AG10803 (cell line): ENCODE measurements at regions not wholly inside any gene's neighbourhood (a gene's known extent, or its start where the extent isn't known, plus 50 kb on each side); places are given as distances from the start of the nearest gene placed in this dataset.
A peak's percentile ranks its signal among the peaks of the same experiment; 100 is the strongest.

Experiments used
- DNase-seq: peaks from one replicate; pipeline ENCODE4 v3.0.0; 2010; ENCODE audit warnings: low read depth
- H3K4me3 ChIP-seq: 2 replicates; pipeline ENCODE4 v1.5.1; 2011; ENCODE audit warnings: mild to moderate bottlenecking, low read length, control low read depth
- TF ChIP-seq, protein P1 (sequence below): conservative IDR thresholded peaks from 2 replicates; pipeline ENCODE4 v1.5.1; 2011; ENCODE audit warnings: mild to moderate bottlenecking, low read length, control low read depth, inconsistent platforms

GRCh38 chr13:37212826-37213225 lies 107.4 kb upstream of the CSNK1A1L start:
- H3K4me3 ChIP-seq = no peak overlapping the region
- no peak for DNase-seq
- TF ChIP-seq, protein P1, sequence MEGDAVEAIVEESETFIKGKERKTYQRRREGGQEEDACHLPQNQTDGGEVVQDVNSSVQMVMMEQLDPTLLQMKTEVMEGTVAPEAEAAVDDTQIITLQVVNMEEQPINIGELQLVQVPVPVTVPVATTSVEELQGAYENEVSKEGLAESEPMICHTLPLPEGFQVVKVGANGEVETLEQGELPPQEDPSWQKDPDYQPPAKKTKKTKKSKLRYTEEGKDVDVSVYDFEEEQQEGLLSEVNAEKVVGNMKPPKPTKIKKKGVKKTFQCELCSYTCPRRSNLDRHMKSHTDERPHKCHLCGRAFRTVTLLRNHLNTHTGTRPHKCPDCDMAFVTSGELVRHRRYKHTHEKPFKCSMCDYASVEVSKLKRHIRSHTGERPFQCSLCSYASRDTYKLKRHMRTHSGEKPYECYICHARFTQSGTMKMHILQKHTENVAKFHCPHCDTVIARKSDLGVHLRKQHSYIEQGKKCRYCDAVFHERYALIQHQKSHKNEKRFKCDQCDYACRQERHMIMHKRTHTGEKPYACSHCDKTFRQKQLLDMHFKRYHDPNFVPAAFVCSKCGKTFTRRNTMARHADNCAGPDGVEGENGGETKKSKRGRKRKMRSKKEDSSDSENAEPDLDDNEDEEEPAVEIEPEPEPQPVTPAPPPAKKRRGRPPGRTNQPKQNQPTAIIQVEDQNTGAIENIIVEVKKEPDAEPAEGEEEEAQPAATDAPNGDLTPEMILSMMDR = no peak

- TF ChIP-seq, protein P1 = no peak
- H3K4me3 ChIP-seq = no peak overlapping the region
- DNase-seq = no peak
These were observed 106.0 kb upstream of the CSNK1A1L start for GRCh38 chr13:37211487-37211886.

DNA sequence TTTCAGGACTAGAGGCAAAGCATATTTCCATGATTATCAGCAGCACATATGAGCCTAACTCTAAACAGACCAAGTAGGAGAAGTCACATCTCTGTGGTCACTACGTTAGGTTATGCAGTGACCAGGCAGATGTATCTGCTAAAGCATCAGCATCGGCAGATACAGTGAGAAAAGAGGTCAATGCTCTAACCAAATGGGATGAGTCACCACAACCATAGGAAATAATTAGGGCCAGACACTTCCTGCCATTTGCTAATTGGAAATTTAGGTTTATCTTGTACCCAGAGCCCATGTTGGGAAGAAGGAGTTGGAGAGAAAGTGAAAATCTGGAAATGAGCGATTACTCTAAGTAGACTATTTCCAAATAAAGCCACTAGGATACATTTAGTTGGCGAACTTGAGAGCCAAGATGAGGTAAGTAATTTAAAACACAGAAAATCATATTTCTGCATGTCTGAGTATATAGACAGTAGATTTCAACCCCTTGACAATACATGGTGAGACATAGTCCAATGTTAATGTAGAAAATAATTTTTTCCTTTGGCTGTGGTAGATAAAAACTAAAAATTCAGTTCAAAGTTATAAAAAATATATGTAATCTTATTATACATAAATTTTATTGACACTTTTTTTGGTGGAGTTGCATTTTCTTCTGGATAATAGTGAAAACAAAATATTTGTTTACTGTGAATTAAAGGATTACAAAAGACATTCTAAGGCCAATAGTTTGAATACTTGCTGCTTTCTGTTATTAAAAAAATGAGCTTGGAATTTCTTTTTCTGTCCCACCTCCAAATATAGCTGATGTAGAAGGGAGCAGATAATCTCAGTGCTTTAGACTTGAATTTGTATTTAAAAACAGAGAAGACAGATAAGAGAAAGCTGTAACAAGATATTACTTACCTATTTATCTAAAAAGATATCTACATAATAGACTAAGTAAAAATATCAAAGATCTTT lies 104.4 kb upstream of the CSNK1A1L start:
- TF ChIP-seq, protein P1 = no peak
- H3K4me3 ChIP-seq = no peak overlapping the region
- peak; percentile 68 for DNase-seq

- H3K4me3 ChIP-seq = no peak overlapping the region
- TF ChIP-seq, protein P1 = no peak
- no peak for DNase-seq
These were observed 102.4 kb upstream of the CSNK1A1L start for GRCh38 chr13:37207691-37208451.

- peak; percentile 76 for DNase-seq
- H3K4me3 ChIP-seq = no peak overlapping the region
- TF ChIP-seq, protein P1 = no peak
These were observed 96.8 kb upstream of the CSNK1A1L start for GRCh38 chr13:37202264-37202663.

DNA sequence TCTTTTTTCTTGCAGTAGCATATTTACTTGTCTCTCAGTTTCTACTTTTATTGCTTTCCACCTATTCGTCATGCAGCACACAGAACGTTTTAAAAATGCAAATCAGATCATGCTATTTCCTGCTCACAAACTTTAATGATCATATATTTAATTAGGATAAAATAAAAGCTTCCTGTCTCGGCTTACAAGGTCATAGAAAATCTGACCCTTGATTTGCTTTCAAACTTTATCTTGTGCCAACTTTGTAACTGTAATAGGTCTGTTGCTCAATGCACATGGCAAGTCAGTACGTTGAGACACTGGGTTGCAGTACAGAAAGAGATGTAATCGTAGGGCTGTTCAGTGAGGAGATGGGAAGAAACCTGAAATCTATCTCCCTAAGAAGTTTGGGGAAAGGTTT lies 95.6 kb upstream of the CSNK1A1L start:
- no peak overlapping the region for H3K4me3 ChIP-seq
- TF ChIP-seq, protein P1 = no peak
- peak; percentile 11 for DNase-seq
